DMS114 treated with DMSO at 0.1 percent for 48 hours (cell line): ENCODE measurements at regions not wholly inside any gene's neighbourhood (a gene's known extent, or its start where the extent isn't known, plus 50 kb on each side); places are given as distances from the start of the nearest gene placed in this dataset.

Experiments
- DNase-seq: peaks from one replicate; lab custom pipeline; 2025; ENCODE audit not compliant: unreplicated experiment; lab: John Stamatoyannopoulos, UW

GRCh38 chr5:143870362-143870761, 58.4 kb downstream of the HMHB1 start:
- no peak for DNase-seq

GRCh38 chr5:143870871-143871632, 59.1 kb downstream of the HMHB1 start:
- DNase-seq: no peak

- DNase-seq: no peak
These were observed 59.7 kb downstream of the HMHB1 start for GRCh38 chr5:143871672-143872071.

GRCh38 chr5:143874312-143874711, 62.4 kb downstream of the HMHB1 start:
- DNase-seq: no peak

GRCh38 chr5:143877196-143877595, 65.2 kb downstream of the HMHB1 start:
- no peak for DNase-seq

GRCh38 chr5:143878430-143878829, 66.5 kb downstream of the HMHB1 start:
- no peak for DNase-seq

GRCh38 chr5:143879646-143880045, 67.7 kb downstream of the HMHB1 start:
- DNase-seq: no peak

GRCh38 chr5:143880178-143880577, 68.2 kb downstream of the HMHB1 start:
- DNase-seq: no peak

- DNase-seq: no peak
These were observed 70.6 kb downstream of the HMHB1 start for GRCh38 chr5:143882520-143882919.

GRCh38 chr5:143886096-143886495, 74.1 kb downstream of the HMHB1 start:
- no peak for DNase-seq

GRCh38 chr5:143886651-143887638, 75.0 kb downstream of the HMHB1 start:
- DNase-seq: no peak

GRCh38 chr5:143887903-143888665, 76.1 kb downstream of the HMHB1 start:
- DNase-seq: no peak

GRCh38 chr5:143888912-143889311, 77.0 kb downstream of the HMHB1 start:
- no peak for DNase-seq

GRCh38 chr5:143889986-143890385, 78.0 kb downstream of the HMHB1 start:
- DNase-seq: no peak

- no peak for DNase-seq
These were observed 78.5 kb downstream of the HMHB1 start for GRCh38 chr5:143890487-143890886.

GRCh38 chr5:143892271-143892670, 80.3 kb downstream of the HMHB1 start:
- DNase-seq: no peak

GRCh38 chr5:143892908-143893307, 80.9 kb downstream of the HMHB1 start:
- no peak for DNase-seq

- DNase-seq: no peak
These were observed 81.7 kb downstream of the HMHB1 start for GRCh38 chr5:143893638-143894037.

- DNase-seq: no peak
These were observed 84.6 kb downstream of the HMHB1 start for GRCh38 chr5:143896516-143896915.

GRCh38 chr5:143896966-143897365, 85.0 kb downstream of the HMHB1 start:
- DNase-seq: no peak

- no peak for DNase-seq
These were observed 86.4 kb downstream of the HMHB1 start for GRCh38 chr5:143898381-143898780.
